ENCODE measurements at regions not wholly inside any gene's neighbourhood (a gene's known extent, or its start where the extent isn't known, plus 50 kb on each side); places are given as distances from the start of the nearest gene placed in this dataset.
"Not testable (repeated sequence)": the region's sequence is repeated elsewhere in the genome, so short reads cannot be mapped to it uniquely, and the experiment has no call there.

DNA sequence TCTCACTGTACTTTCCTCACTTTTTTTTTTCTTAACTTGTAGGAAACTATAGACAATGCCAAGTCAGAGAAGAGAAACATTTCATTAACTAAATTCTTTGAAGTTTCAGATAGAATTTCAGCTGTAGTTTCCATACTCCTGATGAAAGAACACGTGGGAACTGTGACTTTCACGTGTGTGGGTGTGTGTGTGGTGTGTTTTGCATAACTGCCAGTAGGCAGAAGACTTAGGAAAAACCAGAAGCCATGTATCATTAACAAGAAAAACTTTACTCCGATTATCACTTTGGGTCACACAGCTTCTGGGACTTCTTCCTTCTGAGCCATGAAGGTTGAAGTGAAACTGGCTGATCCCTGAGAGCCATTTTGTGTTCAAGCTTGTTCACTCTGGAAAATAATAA is 483.3 kb downstream of the TFAP2B start:
- DNase-seq = no peak
- peaks cover 1% of the 10 kb centered on the region for H3K9me3 Mint-ChIP-seq (ENCODE audit: unreplicated experiment)
- no peaks in the 10 kb centered on the region for H3K36me3 Mint-ChIP-seq (ENCODE audit: unreplicated experiment)
- TF ChIP-seq CTCF (IDR thresholded peaks at IDR 0.05; ENCODE audit: partially characterized antibody, unreplicated experiment) = no peak
- no peaks in the 10 kb centered on the region for H3K4me1 Mint-ChIP-seq (ENCODE audit: low read depth, unreplicated experiment)
- peaks cover 2% of the 10 kb centered on the region for H3K27me3 Mint-ChIP-seq (ENCODE audit: unreplicated experiment)
- H3K4me3 Mint-ChIP-seq (ENCODE audit: unreplicated experiment) = no peak overlapping the region
- no peak overlapping the region for H3K27ac Mint-ChIP-seq (ENCODE audit: unreplicated experiment)

DNA sequence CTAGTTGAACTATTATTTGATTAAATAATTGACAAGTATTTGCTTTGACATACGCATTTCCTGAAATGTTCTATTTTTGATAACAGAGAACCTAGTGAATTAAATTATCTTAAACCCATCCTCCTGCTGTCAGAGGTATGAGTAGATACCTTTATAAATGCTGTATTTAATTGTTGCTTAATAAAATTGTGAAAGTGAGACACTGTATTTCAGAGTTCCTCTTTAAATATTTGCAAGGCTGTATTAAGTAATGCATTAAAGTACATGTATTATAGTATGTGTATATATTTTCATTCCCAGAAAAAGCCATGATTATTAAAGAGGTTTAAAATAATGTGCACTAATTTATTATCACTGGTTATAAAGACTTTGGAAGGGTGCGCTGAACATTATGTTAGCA is 483.8 kb downstream of the TFAP2B start:
- Mint-ChIP-seq H3K27me3 (ENCODE audit: unreplicated experiment) (peaks cover 2% of the 10 kb centered on the region), H3K36me3 (ENCODE audit: unreplicated experiment) (no peaks in the 10 kb centered on the region), H3K4me1 (ENCODE audit: low read depth, unreplicated experiment) (no peaks in the 10 kb centered on the region), H3K9me3 (ENCODE audit: unreplicated experiment) (peaks cover 1% of the 10 kb centered on the region), H3K4me3 (ENCODE audit: unreplicated experiment) (no peak overlapping the region), H3K27ac (ENCODE audit: unreplicated experiment) (no peak overlapping the region)
- no peak for TF ChIP-seq CTCF (IDR thresholded peaks at IDR 0.05; ENCODE audit: partially characterized antibody, unreplicated experiment)
- DNase-seq = no peak

- Mint-ChIP-seq H3K9me3 (ENCODE audit: unreplicated experiment) (peaks cover 1% of the 10 kb centered on the region), H3K27ac (ENCODE audit: unreplicated experiment) (no peak overlapping the region), H3K4me3 (ENCODE audit: unreplicated experiment) (no peak overlapping the region), H3K27me3 (ENCODE audit: unreplicated experiment) (peaks cover 2% of the 10 kb centered on the region), H3K4me1 (ENCODE audit: low read depth, unreplicated experiment) (no peaks in the 10 kb centered on the region), H3K36me3 (ENCODE audit: unreplicated experiment) (no peaks in the 10 kb centered on the region)
- TF ChIP-seq CTCF (IDR thresholded peaks at IDR 0.05; ENCODE audit: partially characterized antibody, unreplicated experiment) = no peak
- no peak for DNase-seq
Measured at GRCh38 chr6:51303338-51303737, 484.7 kb downstream of the TFAP2B start.

DNA sequence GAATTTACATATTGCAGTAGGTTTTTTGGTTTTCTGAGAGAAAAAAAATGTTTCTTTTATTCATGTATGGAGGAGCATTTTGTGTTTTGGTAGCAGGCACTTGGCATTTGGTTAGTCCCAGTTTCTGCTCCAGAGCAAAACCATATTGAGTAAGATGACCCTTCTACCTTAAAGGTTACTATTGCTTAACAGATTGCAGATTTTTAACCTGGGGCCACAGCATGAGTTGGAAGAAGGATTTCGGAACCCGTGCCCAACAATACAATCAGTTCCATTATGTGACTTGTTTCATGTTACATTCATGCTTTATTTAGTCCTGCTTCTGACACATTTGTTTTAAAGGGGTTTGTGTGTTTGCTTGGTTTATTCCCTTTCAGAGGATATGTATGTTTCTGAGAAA is 496.3 kb downstream of the TFAP2B start:
- no peak overlapping the region for H3K27ac Mint-ChIP-seq (ENCODE audit: unreplicated experiment)
- no peak for TF ChIP-seq CTCF (IDR thresholded peaks at IDR 0.05; ENCODE audit: partially characterized antibody, unreplicated experiment)
- no peaks in the 10 kb centered on the region for H3K36me3 Mint-ChIP-seq (ENCODE audit: unreplicated experiment)
- H3K4me3 Mint-ChIP-seq (ENCODE audit: unreplicated experiment) = no peak overlapping the region
- no peak for DNase-seq
- H3K27me3 Mint-ChIP-seq (ENCODE audit: unreplicated experiment) = no peaks in the 10 kb centered on the region
- H3K4me1 Mint-ChIP-seq (ENCODE audit: low read depth, unreplicated experiment) = no peaks in the 10 kb centered on the region
- no peaks in the 10 kb centered on the region for H3K9me3 Mint-ChIP-seq (ENCODE audit: unreplicated experiment)

DNA sequence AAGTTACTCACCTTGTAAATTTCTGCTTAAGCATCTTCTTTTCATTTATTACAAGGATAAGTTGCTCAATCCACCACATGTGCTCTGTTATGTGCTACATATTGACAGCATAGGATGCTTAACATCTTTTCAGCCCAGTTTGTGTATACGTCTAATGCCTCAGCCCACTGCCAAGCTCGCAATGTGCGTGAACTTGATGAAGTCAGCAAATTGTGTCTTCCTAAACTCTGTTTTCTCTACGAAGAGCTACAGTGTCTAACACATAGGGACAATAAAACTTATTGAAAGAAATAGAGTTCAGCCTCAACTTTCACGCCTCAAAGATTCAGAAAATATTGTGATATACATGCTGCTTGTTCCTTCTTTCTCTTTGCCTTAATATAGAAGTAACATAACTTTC is 500.0 kb downstream of the TFAP2B start:
- H3K4me3 Mint-ChIP-seq (ENCODE audit: unreplicated experiment) = no peak overlapping the region
- H3K27ac Mint-ChIP-seq (ENCODE audit: unreplicated experiment) = no peak overlapping the region
- H3K36me3 Mint-ChIP-seq (ENCODE audit: unreplicated experiment) = peaks cover 14% of the 10 kb centered on the region
- no peaks in the 10 kb centered on the region for H3K27me3 Mint-ChIP-seq (ENCODE audit: unreplicated experiment)
- no peak for DNase-seq
- no peaks in the 10 kb centered on the region for H3K9me3 Mint-ChIP-seq (ENCODE audit: unreplicated experiment)
- TF ChIP-seq CTCF (IDR thresholded peaks at IDR 0.05; ENCODE audit: partially characterized antibody, unreplicated experiment) = no peak
- H3K4me1 Mint-ChIP-seq (ENCODE audit: low read depth, unreplicated experiment) = no peaks in the 10 kb centered on the region

- not testable (repeated sequence) for DNase-seq; H3K4me1 Mint-ChIP-seq (ENCODE audit: low read depth, unreplicated experiment); H3K4me3 Mint-ChIP-seq (ENCODE audit: unreplicated experiment); H3K27ac Mint-ChIP-seq (ENCODE audit: unreplicated experiment); H3K27me3 Mint-ChIP-seq (ENCODE audit: unreplicated experiment); H3K9me3 Mint-ChIP-seq (ENCODE audit: unreplicated experiment)
- H3K36me3 Mint-ChIP-seq (ENCODE audit: unreplicated experiment) = peaks cover 14% of the 10 kb centered on the region
Measured at GRCh38 chr6:51321477-51321876, 502.8 kb downstream of the TFAP2B start.

Data from glutamatergic neuron (in vitro differentiated cells).